ENCODE measurements at regions not wholly inside any gene's neighbourhood (a gene's known extent, or its start where the extent isn't known, plus 50 kb on each side); places are given as distances from the start of the nearest gene placed in this dataset.

- no peak for TF ChIP-seq CTCF (IDR thresholded peaks at IDR 0.05; ENCODE audit: insufficient read depth, low read depth, low read length)
- no peak for TF ChIP-seq EZH2 (IDR thresholded peaks at IDR 0.05; ENCODE audit: insufficient read depth, low read length)
Observed at GRCh38 chr6:41489120-41489851, 56.9 kb upstream of the FOXP4 start.

All from astrocyte (in vitro differentiated cells and primary cell).